IPS DF 6.9 (cell line): ENCODE measurements at regions not wholly inside any gene's neighbourhood (a gene's known extent, or its start where the extent isn't known, plus 50 kb on each side); places are given as distances from the start of the nearest gene placed in this dataset.

Source experiments
- DNase-seq: peaks from one replicate; pipeline ENCODE4 v3.0.0-alpha.2; 2013; ENCODE audit warnings: low read depth, low spot score
- H3K27ac ChIP-seq: one replicate; pipeline ENCODE4 v1.5.1; 2013; ENCODE audit warnings: low read length, control low read depth
- H3K27me3 ChIP-seq: 2 replicates; pipeline ENCODE4 v1.6.1; 2013; ENCODE audit warnings: mild to moderate bottlenecking, low read length; ENCODE audit not compliant: control insufficient read depth, insufficient read depth
- H3K36me3 ChIP-seq: 2 replicates; pipeline ENCODE4 v1.6.1; 2013; ENCODE audit warnings: low read length; ENCODE audit not compliant: control insufficient read depth, insufficient read depth
- H3K4me1 ChIP-seq: 2 replicates; pipeline ENCODE4 v1.6.1; 2013; ENCODE audit warnings: low read length; ENCODE audit not compliant: control insufficient read depth, insufficient read depth
- H3K4me3 ChIP-seq: 2 replicates; pipeline ENCODE4 v1.5.1; 2013; ENCODE audit warnings: mild to moderate bottlenecking, low read length
- H3K9me3 ChIP-seq: 2 replicates; pipeline ENCODE4 v1.6.1; 2013; ENCODE audit warnings: low read length, inconsistent platforms; ENCODE audit not compliant: control insufficient read depth, insufficient read depth
- WGBS: extraction: QIAGEN DNeasy Blood & Tissue Kit; methylation state at CpG from one replicate; pipeline ENCODE4 v1.1.7; 2013; ENCODE audit warnings: mixed read lengths, missing lambda C conversion rate; ENCODE audit not compliant: insufficient read length, insufficient coverage; 5-methylcytosine and 5-hydroxymethylcytosine counted together

DNA sequence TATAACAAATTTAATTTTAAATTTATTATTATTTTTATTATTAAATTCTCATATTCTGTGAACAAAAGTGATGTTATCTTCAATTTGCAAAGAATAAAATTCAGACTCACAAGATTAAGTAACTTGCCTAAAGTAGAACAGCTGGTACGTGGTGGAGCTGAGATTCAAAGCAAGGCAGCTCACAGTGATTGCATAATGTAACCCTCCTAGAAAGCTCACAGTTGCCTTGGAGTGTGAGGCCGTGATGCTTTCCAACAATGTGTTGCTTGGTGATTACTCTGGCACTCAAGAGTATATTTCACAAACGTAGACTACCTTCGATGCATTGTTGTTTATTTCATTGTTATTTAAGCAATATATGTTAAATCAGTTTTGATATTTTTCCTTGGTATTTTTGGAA, 1039.2 kb upstream of the PABPC4L start:
- no peaks in the 10 kb centered on the region; the same call in 1 of the 2 replicates for H3K4me1 ChIP-seq
- no peaks in the 10 kb centered on the region for H3K27me3 ChIP-seq
- H3K9me3 ChIP-seq: no peaks in the 10 kb centered on the region
- whole genome bisulfite sequencing: no CpG with 5 or more reads among the region's 4 CpGs
- H3K27ac ChIP-seq: no peak overlapping the region
- H3K4me3 ChIP-seq: no peak overlapping the region
- DNase-seq: no peak
- H3K36me3 ChIP-seq: no peaks in the 10 kb centered on the region

DNA sequence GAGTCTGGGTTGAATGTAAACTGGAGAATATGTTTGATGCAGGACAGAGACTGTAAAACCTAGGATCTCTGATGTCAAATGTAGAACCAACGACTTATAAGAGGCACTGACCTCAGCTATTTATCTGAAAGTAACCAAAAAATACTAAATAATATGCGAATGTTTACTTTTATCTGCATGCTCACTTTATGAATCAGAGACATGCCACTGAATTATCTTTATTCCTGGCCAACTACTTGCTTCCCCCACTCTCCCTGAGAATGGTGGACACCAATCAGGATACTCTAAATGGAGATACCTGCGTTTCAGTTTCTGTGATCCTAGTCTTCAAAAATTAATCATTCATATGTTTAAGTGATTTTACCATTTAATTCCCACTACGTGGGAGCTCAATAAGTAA, 1038.4 kb upstream of the PABPC4L start:
- no CpG with 5 or more reads among the region's 4 CpGs for WGBS
- no peaks in the 10 kb centered on the region for H3K36me3 ChIP-seq
- DNase-seq: no peak
- H3K9me3 ChIP-seq: no peaks in the 10 kb centered on the region
- H3K4me1 ChIP-seq: no peaks in the 10 kb centered on the region; the same call in 1 of the 2 replicates
- no peak overlapping the region for H3K27ac ChIP-seq
- no peak overlapping the region for H3K4me3 ChIP-seq
- H3K27me3 ChIP-seq: no peaks in the 10 kb centered on the region

DNA sequence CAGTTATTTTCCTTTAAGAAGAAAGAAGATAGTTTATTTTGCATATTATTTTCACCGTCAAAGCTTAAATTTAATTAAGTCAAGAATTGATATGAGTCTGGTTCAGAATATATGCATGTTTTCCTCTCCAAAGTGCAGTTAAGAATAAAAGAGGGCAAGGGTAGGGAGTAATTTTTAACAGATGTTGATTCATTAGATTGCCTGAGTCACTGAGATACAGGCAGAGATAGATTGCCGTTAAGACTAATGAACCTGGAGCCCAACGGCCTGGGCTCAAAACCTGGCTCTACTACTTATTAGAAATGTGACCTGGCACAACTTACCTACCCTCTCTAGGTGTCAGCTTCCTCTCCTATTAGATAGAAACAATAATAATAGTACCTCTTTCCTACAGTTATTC, 1037.4 kb upstream of the PABPC4L start:
- no peak overlapping the region for H3K4me3 ChIP-seq
- no peaks in the 10 kb centered on the region for H3K27me3 ChIP-seq
- no peak overlapping the region for H3K27ac ChIP-seq
- H3K4me1 ChIP-seq: no peaks in the 10 kb centered on the region; the same call in 1 of the 2 replicates
- no peak for DNase-seq
- no CpG with 5 or more reads among the region's 3 CpGs for WGBS
- H3K9me3 ChIP-seq: no peaks in the 10 kb centered on the region
- no peaks in the 10 kb centered on the region for H3K36me3 ChIP-seq

DNA sequence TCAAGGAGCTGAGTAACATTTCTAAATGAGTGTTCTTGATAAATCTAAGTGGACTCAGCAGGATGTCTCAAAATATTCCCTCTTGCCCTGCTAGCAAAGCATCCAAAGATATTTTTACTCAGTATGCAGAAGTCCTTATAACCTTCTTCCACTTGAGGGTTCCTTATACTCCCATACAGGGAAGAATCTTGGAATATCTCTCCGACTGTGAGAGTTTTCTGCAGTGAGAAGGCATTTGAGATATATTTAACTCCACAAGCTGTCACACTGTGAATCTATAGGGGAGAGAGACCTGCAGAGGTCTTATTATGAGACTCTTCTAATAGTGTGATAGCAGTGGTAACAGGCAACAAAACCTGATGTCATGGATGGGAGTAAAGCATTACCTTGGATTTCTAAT, 1034.5 kb upstream of the PABPC4L start:
- WGBS: no CpG with 5 or more reads among the region's 1 CpG
- H3K27me3 ChIP-seq: no peaks in the 10 kb centered on the region
- DNase-seq: no peak
- no peaks in the 10 kb centered on the region; the same call in 1 of the 2 replicates for H3K4me1 ChIP-seq
- no peak overlapping the region for H3K27ac ChIP-seq
- no peaks in the 10 kb centered on the region for H3K36me3 ChIP-seq
- H3K4me3 ChIP-seq: no peak overlapping the region
- H3K9me3 ChIP-seq: no peaks in the 10 kb centered on the region

DNA sequence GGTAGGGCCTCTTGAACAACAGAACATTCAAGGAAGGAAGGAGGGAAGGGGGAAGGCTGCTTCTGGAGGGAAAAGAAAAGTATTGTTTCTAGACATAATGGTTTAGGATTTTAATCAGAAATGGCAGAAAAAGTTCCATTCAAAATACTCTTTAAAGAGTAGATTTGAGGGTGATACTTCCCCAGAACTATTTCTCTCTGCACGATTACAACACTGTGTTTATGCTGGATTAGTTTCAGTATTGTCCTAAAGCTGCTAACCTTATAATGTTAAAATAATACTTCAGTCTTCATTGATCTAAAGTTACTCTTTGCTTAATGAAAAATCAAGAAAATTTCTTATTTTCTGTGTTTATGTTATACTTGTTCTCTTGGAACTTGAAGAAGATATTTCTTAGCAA, 1026.3 kb upstream of the PABPC4L start:
- no peaks in the 10 kb centered on the region for H3K36me3 ChIP-seq
- no peak overlapping the region for H3K27ac ChIP-seq
- no peak for DNase-seq
- no peak overlapping the region for H3K4me3 ChIP-seq
- no CpG with 5 or more reads among the region's 1 CpG for WGBS
- no peaks in the 10 kb centered on the region for H3K27me3 ChIP-seq
- no peaks in the 10 kb centered on the region for H3K4me1 ChIP-seq
- H3K9me3 ChIP-seq: no peaks in the 10 kb centered on the region

DNA sequence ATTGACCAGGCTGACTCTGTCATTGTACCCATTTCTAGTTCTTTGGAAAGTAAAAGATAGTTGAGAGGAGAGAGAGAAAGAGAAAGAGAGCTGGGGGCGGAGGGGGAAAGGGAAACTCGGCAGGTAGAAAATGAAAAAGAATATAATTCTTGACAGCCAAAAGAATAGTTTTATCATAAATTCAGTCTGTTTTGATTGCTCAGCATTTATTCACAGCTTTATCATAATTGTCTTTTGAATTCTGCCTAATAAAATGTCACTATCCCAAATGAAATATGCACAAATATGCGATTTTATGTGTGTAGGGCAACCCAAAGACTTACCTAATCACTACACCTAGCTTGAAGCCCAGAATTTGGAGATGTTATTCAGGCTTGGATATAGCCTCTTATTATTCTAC, 1024.0 kb upstream of the PABPC4L start:
- no peak for DNase-seq
- Histone ChIP-seq H3K27me3 (no peaks in the 10 kb centered on the region), H3K4me1 (no peaks in the 10 kb centered on the region), H3K27ac (no peak overlapping the region), H3K4me3 (no peak overlapping the region), H3K36me3 (no peaks in the 10 kb centered on the region), H3K9me3 (no peaks in the 10 kb centered on the region)
- WGBS: no CpG with 5 or more reads among the region's 3 CpGs

DNA sequence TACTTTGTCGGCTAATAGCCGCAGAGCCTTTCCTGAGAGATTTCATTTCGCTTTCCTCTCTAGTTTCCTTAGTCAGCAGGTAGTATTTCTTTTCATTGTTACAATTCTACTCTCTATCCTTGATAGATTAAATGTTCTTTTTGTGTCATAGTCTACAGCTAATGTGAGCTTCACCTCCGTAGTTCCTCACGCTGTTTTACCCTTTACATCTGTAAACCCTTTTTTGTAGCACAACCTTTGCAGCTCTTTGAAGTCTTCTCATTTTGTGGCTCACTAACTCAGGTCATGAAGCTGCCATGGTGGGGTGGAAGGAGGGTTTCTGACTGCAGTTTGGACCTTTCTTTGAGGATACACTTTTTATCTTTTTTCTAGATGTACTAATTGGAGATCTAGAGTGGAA, 1008.8 kb upstream of the PABPC4L start:
- Histone ChIP-seq H3K9me3 (no peaks in the 10 kb centered on the region), H3K4me3 (no peak overlapping the region), H3K27me3 (no peaks in the 10 kb centered on the region), H3K27ac (no peak overlapping the region), H3K4me1 (no peaks in the 10 kb centered on the region), H3K36me3 (no peaks in the 10 kb centered on the region)
- no CpG with 5 or more reads among the region's 5 CpGs for WGBS
- no peak for DNase-seq

DNA sequence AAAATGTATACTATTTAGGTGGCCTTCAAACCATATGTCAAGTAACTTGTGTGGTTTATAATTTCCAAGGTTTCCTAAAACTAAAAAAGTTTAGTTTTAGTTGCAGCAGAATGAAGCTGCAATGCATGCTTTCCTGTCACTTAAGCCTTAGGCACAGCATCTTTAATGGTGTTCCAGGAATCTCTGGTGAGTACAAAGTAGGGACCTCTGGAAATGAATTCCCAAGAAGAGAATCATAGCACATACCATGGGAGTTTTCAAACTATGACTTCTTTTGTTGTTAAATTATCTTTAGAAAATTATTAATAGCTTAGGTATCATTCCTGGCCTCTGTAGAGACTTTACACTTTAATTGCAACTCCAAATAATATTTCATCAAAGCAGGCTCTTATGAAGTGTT, 1005.9 kb upstream of the PABPC4L start:
- no peaks in the 10 kb centered on the region for H3K27me3 ChIP-seq
- H3K36me3 ChIP-seq: no peaks in the 10 kb centered on the region
- H3K9me3 ChIP-seq: no peaks in the 10 kb centered on the region
- H3K4me3 ChIP-seq: no peak overlapping the region
- no peak for DNase-seq
- H3K4me1 ChIP-seq: no peaks in the 10 kb centered on the region
- no peak overlapping the region for H3K27ac ChIP-seq

DNA sequence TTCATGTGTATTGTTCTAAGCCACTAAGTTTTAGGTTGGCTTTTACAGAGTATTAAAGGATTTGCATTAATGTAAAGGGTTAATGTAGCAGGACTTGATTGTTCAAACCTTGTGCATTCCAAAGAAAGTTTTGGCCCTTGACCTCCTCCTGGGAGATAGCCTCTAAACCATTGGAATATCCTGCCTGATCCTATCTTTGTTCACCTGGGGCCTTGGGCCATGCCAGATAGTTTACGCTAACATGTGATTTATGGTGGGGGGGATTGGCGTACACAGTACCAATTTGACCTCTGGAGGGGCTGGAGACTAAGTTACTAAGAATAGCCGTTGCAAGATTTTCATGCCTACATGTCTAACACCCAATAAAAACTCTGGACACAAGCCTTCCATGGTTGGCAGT, 1002.7 kb upstream of the PABPC4L start:
- no peak overlapping the region for H3K4me3 ChIP-seq
- WGBS: no CpG with 5 or more reads among the region's 3 CpGs
- no peaks in the 10 kb centered on the region for H3K36me3 ChIP-seq
- H3K27ac ChIP-seq: no peak overlapping the region
- DNase-seq: no peak
- H3K27me3 ChIP-seq: no peaks in the 10 kb centered on the region
- no peaks in the 10 kb centered on the region for H3K4me1 ChIP-seq
- H3K9me3 ChIP-seq: no peaks in the 10 kb centered on the region

DNA sequence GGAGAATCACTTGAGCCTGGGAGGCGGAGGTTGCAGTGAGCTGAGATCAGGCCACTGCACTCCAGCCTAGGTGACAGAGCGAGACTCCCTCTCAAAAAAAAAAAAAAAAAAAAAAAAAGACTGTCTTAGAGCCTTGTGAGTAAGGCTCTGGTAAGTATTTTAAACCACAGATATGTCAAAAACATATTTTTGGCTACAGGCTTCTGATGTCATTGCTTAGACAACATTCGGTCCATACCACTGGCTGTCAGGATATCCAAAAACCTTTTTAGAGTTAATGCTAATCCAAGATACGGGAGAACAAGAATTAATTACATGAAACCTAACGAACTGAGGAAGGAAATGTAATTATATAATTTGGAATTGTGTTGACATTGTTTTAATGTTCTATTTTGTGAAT, 999.5 kb upstream of the PABPC4L start:
- H3K27me3 ChIP-seq: no peaks in the 10 kb centered on the region
- no peaks in the 10 kb centered on the region for H3K36me3 ChIP-seq
- H3K9me3 ChIP-seq: no peaks in the 10 kb centered on the region
- WGBS: 100% methylated on average over 2 of the region's 5 CpGs
- H3K4me1 ChIP-seq: no peaks in the 10 kb centered on the region
- H3K4me3 ChIP-seq: no peak overlapping the region
- no peak for DNase-seq
- H3K27ac ChIP-seq: no peak overlapping the region

DNA sequence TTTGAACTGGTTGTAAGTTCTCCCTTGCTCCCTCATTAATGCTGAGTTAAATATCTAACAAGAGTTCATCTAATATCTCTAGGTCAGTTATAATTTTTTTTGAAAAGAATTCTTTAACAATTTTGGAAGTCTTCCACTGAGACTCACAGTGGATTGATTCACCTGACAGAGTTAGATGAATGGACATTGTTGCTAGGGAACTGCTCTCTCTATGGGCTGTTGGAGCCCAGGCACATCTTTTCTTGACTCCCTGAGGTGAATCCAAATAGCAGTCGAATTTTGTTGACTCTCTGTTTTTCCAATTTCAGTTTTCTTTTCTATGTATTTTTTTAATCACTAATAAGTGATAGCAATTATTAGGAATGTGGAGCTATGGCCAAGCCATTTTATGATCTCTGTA, 996.1 kb upstream of the PABPC4L start:
- no peaks in the 10 kb centered on the region for H3K9me3 ChIP-seq
- no peak overlapping the region for H3K27ac ChIP-seq
- DNase-seq: no peak
- H3K36me3 ChIP-seq: no peaks in the 10 kb centered on the region
- H3K4me1 ChIP-seq: no peaks in the 10 kb centered on the region
- no CpG with 5 or more reads among the region's 1 CpG for WGBS
- no peak overlapping the region for H3K4me3 ChIP-seq
- no peaks in the 10 kb centered on the region for H3K27me3 ChIP-seq
